GM21381 (cell line): ENCODE measurements at regions not wholly inside any gene's neighbourhood (a gene's known extent, or its start where the extent isn't known, plus 50 kb on each side); places are given as distances from the start of the nearest gene placed in this dataset.
A peak's percentile ranks its signal among the peaks of the same experiment; 100 is the strongest.
"Not testable (repeated sequence)": the region's sequence is repeated elsewhere in the genome, so short reads cannot be mapped to it uniquely, and the experiment has no call there.

Experiments used
- ATAC-seq: cut with Tn5 transposase; IDR thresholded peaks from one replicate; pipeline ENCODE4 v1.9.1; 2021; ENCODE audit warnings: mild to moderate bottlenecking, moderate library complexity; ENCODE audit not compliant: unreplicated experiment

DNA sequence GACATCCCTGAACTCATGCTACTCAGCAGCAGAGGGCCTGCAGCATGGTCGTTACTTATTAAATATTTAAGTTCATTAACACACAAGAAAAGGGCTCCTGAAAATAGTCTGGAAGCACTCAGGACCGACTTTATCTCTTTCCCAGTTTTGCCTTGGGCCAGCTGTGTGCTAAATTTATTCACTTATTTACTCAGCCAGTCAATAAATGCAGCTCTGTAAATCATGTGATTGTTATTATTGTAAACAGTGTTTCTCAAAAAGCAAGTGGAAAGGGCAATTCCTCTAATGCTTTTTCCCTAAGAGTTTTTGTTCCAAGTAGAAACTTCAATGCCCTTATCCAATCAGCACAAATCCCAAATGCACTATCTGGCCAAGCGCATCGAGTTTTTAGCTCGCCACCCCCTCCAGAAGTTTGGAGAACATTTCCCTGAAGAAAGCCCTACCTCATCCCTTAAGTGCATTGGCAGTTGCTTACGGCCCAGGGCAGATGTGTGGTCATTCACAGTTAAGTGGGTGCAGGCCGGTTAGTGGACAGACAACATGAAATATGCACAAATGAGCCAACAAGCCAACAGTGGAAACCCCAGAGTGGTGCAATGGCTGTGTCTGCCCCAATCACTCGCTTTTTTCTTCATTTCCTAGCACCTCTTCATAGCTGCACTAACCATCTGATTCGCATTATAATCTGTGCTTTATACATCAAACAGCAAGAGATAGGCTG is 125.8 kb downstream of the SMIM20 start:
- no peak for ATAC-seq

DNA sequence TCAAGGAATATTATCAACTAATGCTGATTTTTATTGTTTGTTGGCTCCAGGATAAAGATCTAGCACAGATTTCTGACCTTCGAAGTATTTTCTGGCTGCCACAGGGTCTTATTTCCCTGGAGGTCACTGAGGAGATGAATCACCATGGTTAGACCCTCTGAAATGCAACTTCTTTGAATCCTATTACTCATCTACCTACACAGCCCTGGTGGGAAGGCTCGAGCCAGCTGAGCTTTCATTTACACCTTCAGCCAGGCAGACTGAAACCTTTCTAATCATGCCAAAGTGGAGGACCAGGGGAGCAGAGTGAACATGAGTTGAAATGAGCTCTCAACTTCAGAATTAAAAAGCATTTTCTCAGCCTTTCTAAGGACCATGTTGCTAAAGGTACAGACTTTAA is 130.5 kb downstream of the SMIM20 start:
- ATAC-seq: no peak

DNA sequence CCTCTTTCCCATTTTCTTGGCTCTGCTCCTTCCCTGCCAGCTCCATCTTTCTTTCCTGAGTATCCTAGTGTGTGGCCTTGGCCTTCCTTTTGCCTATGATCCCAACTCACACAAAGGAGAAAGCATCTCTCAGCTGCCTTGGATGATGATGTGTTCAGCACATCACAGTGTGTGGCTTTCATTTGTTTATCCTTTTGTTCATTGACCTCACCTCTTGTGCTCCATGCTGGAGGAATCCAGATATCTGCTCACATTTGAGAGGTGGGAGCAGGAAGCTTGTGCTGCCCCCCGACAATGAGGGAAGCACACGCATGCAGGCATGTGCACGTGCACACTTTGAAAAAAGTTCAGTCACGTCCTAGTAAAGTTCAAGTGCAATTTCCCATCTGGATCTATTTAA is 131.0 kb downstream of the SMIM20 start:
- no peak for ATAC-seq

GRCh38 chr4:26047795-26048194 is 133.8 kb downstream of the SMIM20 start:
- no peak for ATAC-seq

DNA sequence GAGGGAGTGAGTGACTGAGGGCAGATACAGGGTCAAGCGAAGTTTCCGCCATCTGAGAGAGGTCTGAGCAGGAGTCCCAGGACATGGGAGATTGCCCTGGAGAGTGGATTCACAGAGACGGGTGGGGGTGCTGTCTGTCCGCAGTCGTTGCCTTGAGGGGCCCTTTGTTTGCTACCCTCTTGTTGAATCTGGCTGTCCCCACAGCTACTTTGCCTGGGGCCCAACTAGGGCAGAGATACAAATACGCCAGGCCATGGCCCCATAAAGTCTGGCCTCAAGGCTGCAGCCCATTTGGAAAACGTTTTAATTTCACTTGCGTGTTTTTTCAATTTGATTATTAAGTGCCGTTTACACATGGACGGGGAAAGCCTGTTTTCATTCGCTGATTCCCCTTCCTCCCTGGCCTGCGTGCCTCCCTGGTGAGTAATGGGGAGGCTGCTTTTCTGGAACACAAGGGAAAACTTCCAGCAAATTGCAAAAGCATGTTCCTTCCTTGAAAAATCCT is 134.4 kb downstream of the SMIM20 start:
- no peak for ATAC-seq

DNA sequence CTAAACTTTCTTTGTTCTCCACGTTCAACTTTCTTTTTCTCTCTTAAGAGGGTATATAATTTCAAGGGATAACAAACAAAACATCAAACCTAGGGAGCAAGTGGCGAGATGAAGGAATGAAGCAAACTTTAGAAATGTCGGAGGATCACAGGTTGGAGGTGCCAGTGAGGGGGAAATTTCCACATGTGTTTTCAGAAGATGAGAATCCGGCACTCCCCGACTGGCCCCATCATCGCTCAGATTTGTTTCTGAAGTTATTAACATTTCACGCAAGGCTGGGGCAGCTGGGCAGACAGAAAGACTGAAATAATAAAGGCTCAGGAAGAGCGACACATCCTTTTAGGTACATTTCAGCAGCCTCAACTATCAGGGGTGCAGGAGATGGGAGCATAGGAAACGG is 134.9 kb downstream of the SMIM20 start:
- ATAC-seq: no peak

DNA sequence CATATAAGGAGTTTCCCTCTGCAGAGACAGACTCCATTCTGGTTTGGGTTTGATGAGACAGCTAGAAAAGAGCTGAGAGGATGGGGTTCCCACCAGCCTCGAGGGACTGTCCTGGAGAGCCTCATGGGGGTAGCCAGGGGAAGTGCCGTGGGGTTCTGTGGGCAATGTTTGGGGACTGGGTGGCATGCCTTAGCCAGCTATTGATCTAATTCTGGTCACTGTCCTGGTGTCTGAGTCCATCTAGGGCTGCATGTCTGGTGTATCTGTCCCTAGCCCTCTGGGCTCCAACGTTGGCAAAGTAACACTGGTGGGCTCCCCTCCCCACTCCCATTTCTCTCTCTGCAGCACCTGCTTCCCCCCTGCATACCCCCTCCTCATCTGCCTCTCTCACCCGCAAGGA is 135.4 kb downstream of the SMIM20 start:
- ATAC-seq: no peak

DNA sequence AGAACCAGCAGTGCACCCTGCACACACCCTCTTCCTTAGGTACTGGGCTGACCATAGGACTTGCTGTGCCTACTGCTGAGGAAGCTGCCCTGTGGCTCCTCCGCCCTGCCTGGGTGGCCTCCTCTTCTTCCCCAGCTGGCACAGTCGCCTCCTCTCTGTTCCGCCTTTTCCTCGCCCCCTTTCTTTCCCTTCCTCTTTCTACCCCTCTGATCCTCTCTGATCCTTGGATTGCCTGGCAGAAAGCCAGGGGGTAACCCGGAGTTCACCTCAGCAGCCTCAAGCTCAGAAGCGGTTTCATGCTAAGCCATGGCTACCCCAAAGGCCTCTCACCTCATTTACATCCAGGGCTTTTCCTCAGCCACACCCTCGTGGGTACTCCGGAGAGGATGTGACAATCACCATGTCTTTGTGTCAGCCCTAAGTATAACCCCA is 136.2 kb downstream of the SMIM20 start:
- ATAC-seq: no peak

DNA sequence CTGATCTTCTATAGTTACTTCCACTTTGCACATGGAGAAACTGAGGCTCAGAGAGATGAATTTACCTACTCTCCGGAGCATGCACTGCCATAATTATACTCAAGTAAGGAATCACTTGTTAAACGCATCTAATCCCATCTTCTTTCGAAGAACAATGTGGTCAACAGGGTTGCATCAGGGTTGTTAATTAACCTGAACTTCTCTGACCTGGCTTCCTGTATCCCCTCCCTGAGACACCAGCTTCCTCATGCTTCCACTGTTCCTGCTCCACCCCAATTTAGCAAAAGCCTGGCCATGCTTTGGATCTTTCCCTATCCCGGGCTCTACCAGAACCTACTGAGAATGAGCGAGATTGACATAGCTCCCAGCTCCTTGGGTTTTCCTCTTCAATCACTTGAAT is 136.7 kb downstream of the SMIM20 start:
- ATAC-seq: no peak

DNA sequence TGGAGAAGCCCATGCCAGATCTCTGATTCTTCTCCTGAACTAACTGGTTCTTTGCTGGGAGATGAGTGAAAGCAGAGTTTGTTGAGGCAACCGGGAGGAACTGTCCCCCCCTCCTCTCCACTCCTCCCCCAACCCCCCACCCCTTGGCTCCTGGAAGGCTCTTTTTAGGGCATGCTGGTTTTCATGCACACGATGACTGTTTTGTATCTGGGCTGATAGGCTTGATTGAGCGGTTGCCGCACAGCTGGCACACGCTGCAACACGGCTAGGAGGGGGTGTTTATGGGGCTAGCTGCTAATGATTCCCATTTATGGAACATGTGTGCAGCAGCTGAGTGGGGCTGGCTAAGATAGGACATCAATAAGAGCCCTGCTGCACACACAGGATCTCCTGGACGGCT is 137.2 kb downstream of the SMIM20 start:
- ATAC-seq: no peak

GRCh38 chr4:26052663-26053541 is 138.9 kb downstream of the SMIM20 start:
- no peak for ATAC-seq

DNA sequence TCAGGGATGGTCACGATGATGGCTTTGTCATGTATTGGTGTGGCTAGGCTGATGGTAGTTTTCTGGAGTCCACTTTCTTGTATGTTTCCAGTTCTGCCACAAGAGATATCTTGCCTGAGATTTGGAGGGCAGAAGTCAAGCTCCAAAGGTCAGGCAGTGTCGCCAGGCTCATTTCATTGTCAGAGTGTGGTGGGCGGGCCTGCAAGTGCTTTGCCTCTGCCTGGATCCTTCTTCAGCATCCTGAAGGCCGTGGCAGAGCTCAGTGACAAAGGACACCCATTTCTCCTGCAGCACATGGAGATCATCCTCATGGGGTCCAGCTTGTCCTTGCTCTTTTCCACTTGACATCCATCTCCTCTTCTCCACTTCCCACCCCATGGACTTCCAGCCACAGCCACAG is 139.7 kb downstream of the SMIM20 start:
- ATAC-seq: no peak

DNA sequence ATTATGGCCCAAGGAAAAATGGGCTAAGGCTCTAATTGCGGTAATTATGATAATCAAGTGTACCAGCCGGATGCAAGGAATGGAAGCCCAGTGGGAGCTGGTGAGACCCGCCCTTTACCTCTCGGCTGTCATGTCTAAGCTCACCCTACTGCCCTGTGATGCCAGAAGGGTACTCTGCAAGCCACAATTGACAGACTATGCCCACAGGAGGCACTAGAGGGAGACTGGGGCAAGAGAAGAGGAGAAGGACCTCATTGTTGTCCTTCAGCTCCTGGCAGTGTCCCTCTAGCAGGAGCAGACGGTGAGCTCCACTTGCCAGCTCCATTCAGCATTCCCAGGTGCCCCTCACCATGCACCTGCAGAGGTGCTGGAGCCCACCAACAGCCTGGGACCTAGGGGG is 141.8 kb downstream of the SMIM20 start:
- ATAC-seq: no peak

DNA sequence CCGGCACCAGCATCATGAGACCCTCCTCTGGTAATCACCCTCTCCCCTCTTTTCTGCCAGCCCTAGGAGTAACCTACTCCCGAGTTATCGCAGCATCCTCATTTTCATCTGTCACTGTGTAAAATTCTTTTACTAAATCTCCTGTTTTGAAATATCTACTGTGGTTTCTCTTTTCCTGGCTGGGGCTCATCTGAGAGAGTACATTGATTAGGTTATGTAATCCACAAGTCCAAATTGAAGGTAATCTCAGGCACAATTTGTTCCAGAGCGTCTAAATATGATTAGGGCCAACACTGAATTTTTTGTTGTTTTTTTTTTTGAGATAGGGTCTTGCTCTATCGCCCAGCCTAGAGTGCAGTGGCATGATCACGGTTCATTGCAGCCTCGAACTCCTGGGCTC is 142.4 kb downstream of the SMIM20 start:
- ATAC-seq: no peak

DNA sequence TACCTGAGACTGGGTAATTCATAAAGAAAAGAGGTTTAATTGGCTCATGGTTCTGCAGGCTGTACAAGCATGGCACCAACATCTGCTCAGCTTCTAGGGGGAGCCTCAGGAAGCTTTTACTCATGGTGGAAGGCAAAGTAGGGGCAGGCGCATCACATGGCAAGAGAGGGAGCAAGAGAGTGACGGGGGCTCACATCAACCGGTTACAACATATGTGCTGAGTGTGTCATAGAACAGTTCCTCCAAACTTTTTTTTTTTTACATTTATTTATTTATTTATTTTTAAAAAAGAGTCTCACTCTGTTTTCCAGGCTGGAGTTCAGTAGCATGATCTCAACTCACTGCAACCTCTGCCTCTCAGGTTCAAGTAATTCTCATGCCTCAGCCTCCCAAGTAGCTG is 143.8 kb downstream of the SMIM20 start:
- not testable (repeated sequence) for ATAC-seq

DNA sequence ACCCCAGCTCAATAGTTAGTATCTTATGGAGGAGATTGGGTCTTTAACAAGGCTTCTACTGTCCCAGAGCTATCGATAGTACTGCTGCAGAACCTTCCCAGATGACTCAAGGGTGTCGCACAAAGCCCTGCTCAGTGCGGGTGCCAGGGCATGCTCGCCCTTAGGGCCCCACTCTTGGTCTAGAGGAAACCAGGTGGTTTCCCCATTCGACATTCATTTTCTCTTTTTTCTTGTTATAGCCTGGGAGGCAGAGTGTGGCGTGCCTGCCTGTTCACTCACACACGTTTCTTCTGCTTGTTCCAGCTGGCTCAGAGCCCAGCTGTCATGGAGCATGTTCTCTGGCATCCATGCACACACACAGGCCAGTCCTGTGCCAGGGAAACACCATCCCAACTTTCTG is 144.5 kb downstream of the SMIM20 start:
- peak; percentile 73 for ATAC-seq

DNA sequence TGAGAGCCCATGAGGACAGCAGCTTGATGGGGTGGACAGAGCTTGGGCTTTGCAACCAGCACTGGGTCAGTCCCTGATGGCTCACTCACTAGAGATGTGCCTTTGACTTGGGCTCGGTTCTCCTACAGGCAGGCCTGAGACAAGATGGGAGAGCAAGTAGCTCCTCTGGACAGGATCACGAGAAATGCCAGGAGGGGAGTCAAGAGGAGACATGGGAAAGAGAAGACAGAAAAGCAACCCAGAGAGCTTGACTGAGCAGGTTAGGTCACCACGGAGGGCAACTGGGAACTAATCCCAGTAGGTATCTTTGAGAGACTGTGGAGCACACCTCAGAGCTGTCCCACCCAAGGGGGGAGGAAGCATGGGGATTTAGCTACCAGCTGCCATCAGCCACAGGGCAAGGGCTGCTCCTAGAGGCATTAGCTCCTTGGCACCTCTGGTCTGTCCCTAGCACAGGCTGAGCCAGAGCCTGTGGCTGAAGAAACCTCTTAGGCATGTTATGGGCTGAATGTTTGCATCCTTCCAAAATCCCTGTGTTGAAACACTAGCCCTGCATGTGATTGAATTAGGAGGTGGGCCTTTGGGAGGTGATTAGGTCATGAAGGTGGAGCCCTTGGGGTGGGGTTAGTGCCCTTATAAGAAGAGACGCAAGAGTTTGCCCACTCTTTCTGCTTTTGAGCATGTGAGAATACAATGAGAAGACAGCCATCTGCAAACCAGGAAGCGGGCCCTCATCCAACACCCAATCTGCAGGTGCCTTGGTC is 145.6 kb downstream of the SMIM20 start:
- no peak for ATAC-seq

- no peak for ATAC-seq
These were observed 146.3 kb downstream of the SMIM20 start for GRCh38 chr4:26060286-26060685.

- no peak for ATAC-seq
These were observed 147.4 kb downstream of the SMIM20 start for GRCh38 chr4:26061248-26061986.

DNA sequence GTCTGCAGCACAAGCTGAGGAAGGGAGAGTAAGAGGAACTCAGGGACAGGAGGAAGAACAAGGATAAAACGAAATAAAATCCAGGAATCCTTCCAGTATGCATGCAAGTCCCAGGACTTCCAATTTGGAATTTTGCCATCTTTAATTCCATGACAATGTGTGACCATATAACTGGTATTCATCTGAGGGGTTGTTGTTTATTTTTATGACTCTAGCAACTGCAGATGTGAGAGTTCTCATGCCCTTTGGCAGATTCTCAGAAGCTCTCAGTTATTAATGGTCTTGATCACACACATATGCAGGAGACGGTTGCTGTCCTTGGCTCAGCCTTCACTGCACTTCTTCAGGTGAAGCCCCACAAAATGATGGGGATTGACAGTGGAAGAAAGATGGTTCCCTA is 148.2 kb downstream of the SMIM20 start:
- no peak for ATAC-seq

- ATAC-seq: not testable (repeated sequence)
These were observed 150.0 kb downstream of the SMIM20 start for GRCh38 chr4:26064009-26064408.
